ENCODE measurements at regions not wholly inside any gene's neighbourhood (a gene's known extent, or its start where the extent isn't known, plus 50 kb on each side); places are given as distances from the start of the nearest gene placed in this dataset.

DNA sequence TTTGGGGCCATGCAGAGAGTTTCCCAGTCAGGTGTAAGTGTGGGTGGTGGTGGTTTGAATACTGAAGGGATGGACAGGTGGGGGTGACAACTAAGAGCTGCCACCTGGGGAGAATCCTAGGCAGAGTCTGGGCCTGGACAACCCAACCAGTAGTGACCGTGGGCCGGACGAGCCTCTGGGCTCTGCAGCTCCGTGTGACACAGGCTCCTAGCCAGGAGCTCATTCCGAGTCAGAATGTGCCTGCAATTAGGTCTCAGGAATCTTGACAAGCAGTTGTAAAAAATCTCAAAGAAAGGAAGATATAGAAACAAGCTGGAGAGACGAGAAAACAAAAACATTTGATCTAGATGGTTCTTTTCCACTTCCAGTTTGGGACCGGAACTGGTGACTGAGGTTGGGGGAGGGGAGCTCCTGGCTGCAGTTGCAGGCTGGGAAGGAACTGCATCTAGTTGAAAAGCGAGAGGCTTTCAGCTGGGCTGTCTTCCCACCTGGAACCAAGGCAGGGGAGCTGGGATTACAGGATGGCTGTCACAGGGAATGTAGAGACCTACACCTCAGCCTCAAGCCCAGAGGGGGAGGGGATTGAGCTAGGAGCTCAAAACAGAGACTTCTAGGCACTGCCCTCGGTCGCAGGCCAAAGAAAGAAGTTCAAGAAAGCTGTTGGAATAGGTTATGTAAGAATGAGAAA, 156.9 kb downstream of the PAX1 start:
- TF ChIP-seq POLR2A (IDR thresholded peaks at IDR 0.05; ENCODE audit: low read length) (no peak), GATA1 (IDR thresholded peaks at IDR 0.05; ENCODE audit: low read depth, low read length) (no peak)

Measured in erythroblast (primary cell).